ENCODE measurements at regions not wholly inside any gene's neighbourhood (a gene's known extent, or its start where the extent isn't known, plus 50 kb on each side); places are given as distances from the start of the nearest gene placed in this dataset.

DNA sequence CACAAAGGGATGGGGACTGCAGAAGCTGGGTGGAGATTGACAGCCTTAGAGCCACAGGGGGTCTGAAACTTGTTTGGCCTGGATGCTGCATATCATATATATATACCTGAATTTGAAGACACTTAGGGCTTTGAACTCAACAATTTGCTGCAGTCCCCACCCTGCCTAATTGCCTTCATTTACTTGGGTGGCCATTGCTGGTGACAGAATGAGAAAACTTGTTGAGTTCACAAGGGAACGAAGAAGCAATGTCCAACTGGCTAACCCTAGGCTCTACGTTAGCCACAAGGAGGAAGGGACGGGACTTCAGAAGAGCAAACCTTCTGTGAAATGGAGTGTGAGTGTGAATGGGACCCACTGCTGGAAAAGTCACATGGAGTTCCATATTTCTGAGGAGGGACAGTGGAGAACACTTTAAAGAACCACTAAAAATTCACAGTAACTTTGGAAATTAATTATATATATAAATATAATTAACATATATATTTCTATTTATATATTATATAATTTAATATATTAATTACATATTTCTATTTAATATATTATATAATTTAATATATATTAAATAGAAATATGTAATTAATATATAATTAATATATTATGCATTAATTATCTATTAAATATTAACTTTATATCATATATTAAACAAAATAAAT lies 215.3 kb upstream of the SOX9 start:
- Histone ChIP-seq H3K4me1 (no peaks in the 10 kb centered on the region), H3K36me3 (no peaks in the 10 kb centered on the region), H3K9me3 (no peaks in the 10 kb centered on the region), H3K27ac (no peak overlapping the region), H3K4me3 (no peak overlapping the region), H3K27me3 (no peaks in the 10 kb centered on the region)
- no peak for DNase-seq (ENCODE audit: low spot score in 2 of 2)
- WGBS: 93% methylated on average over 3 of the region's 3 CpGs
- no peak for TF ChIP-seq POLR2AphosphoS5 (IDR thresholded peaks at IDR 0.05)
- TF ChIP-seq, protein P1, sequence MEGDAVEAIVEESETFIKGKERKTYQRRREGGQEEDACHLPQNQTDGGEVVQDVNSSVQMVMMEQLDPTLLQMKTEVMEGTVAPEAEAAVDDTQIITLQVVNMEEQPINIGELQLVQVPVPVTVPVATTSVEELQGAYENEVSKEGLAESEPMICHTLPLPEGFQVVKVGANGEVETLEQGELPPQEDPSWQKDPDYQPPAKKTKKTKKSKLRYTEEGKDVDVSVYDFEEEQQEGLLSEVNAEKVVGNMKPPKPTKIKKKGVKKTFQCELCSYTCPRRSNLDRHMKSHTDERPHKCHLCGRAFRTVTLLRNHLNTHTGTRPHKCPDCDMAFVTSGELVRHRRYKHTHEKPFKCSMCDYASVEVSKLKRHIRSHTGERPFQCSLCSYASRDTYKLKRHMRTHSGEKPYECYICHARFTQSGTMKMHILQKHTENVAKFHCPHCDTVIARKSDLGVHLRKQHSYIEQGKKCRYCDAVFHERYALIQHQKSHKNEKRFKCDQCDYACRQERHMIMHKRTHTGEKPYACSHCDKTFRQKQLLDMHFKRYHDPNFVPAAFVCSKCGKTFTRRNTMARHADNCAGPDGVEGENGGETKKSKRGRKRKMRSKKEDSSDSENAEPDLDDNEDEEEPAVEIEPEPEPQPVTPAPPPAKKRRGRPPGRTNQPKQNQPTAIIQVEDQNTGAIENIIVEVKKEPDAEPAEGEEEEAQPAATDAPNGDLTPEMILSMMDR (IDR thresholded peaks at IDR 0.05): no peak
- no peak for TF ChIP-seq EP300 (IDR thresholded peaks at IDR 0.05)
- no peak for TF ChIP-seq POLR2A (IDR thresholded peaks at IDR 0.05)

DNA sequence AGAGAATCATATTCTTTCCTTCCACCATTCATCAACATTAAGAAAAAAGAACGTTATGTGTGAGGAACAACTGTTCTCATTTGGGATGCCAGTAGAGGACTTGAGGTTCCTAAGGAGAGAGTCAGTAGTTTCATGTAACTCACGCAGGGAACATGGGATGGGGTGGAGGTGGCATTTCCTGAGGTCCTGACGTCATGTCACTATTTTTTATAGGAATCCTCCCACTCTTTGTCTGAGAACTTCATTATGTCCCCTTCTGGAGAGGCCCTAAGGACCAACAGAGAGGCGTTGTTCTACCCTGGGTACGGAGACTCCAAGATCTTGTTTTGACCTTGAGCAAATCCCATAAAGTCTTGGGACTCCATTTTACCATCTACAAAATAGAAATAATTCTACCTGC lies 211.7 kb upstream of the SOX9 start:
- no peaks in the 10 kb centered on the region for H3K4me1 ChIP-seq
- 90% methylated on average over 5 of the region's 5 CpGs for WGBS
- no peak overlapping the region for H3K4me3 ChIP-seq
- no peaks in the 10 kb centered on the region for H3K9me3 ChIP-seq
- no peak for DNase-seq (ENCODE audit: low spot score in 2 of 2)
- no peak overlapping the region for H3K27ac ChIP-seq
- no peaks in the 10 kb centered on the region for H3K27me3 ChIP-seq
- H3K36me3 ChIP-seq: no peaks in the 10 kb centered on the region
- TF ChIP-seq POLR2AphosphoS5 (IDR thresholded peaks at IDR 0.05) (no peak), POLR2A (IDR thresholded peaks at IDR 0.05) (no peak), EP300 (IDR thresholded peaks at IDR 0.05) (no peak)
- TF ChIP-seq, protein P1 (IDR thresholded peaks at IDR 0.05): no peak

DNA sequence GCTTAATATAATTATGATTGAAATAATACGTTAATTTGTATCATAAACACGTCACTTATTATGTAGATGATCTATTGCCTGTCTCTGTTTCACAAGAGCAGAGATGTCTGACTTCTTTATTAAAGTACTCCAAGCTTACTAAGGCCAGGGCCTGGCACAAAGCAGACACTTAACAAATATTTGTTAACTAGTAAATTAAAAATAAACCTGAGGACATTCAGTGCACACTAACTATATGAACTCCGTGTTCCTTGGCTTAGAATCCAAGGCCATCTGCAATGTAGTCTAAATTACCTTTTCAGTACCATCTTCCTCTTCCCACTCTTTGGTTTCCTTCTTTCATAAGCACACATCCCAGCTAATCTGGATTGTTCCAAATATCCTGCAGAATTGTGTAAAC lies 210.8 kb upstream of the SOX9 start:
- Histone ChIP-seq H3K27me3 (no peaks in the 10 kb centered on the region), H3K27ac (no peak overlapping the region), H3K4me1 (no peaks in the 10 kb centered on the region), H3K9me3 (no peaks in the 10 kb centered on the region), H3K36me3 (no peaks in the 10 kb centered on the region), H3K4me3 (no peak overlapping the region)
- TF ChIP-seq EP300 (IDR thresholded peaks at IDR 0.05) (no peak), POLR2A (IDR thresholded peaks at IDR 0.05) (no peak), POLR2AphosphoS5 (IDR thresholded peaks at IDR 0.05) (no peak)
- TF ChIP-seq, protein P1 (IDR thresholded peaks at IDR 0.05): no peak
- no peak for DNase-seq (ENCODE audit: low spot score in 2 of 2)
- 67% methylated on average over 3 of the region's 3 CpGs for WGBS

DNA sequence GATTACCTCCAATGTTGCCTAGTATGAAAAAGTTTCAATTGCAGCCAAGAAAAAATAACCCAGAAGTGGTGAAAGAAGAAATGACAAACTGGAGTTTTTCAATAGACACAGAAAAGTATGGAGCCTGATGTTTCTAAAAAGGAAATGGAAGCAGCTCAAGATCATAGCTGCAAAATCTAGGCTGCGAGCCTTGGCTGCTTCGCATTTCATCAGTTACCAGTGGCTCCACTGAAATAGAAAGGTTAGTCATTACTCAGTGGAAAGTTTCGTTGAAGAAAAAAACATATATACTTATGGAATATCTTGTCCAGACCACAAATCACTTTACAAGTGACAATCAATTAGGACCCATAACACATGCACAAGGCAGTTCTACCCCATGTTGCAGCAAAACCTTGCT lies 206.8 kb upstream of the SOX9 start:
- H3K36me3 ChIP-seq: no peaks in the 10 kb centered on the region
- 80% methylated on average over 3 of the region's 3 CpGs for WGBS
- H3K9me3 ChIP-seq: no peaks in the 10 kb centered on the region
- no peaks in the 10 kb centered on the region for H3K4me1 ChIP-seq
- no peak overlapping the region for H3K4me3 ChIP-seq
- TF ChIP-seq POLR2AphosphoS5 (IDR thresholded peaks at IDR 0.05): no peak
- TF ChIP-seq, protein P1 (IDR thresholded peaks at IDR 0.05): no peak
- DNase-seq (ENCODE audit: low spot score in 2 of 2): no peak
- no peaks in the 10 kb centered on the region for H3K27me3 ChIP-seq
- H3K27ac ChIP-seq: no peak overlapping the region

DNA sequence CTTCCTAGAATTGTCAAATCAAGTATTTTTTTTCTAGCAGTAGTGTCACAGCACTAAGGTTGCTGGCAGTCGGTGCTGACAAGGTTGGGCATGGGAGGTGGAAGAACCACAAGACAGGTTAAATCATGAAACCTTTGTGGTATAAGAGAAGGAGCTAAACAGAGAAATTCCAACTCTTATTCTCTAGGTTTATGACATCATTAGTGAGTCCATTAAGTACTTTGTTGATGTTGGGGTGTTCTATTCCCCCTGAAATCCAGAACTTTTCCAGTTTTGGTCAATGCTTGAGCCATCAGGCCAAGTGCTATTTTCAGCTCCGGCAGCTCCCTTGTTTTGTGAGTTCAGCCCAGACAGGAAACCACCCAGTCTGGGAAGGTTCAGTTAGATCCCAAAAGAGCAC lies 206.0 kb upstream of the SOX9 start:
- no peak for DNase-seq (ENCODE audit: low spot score in 2 of 2)
- TF ChIP-seq EP300 (IDR thresholded peaks at IDR 0.05) (no peak), POLR2A (IDR thresholded peaks at IDR 0.05) (no peak), POLR2AphosphoS5 (IDR thresholded peaks at IDR 0.05) (no peak)
- TF ChIP-seq, protein P1 (IDR thresholded peaks at IDR 0.05): no peak
- Histone ChIP-seq H3K4me3 (no peak overlapping the region), H3K4me1 (no peaks in the 10 kb centered on the region), H3K27me3 (no peaks in the 10 kb centered on the region), H3K9me3 (no peaks in the 10 kb centered on the region), H3K36me3 (no peaks in the 10 kb centered on the region), H3K27ac (no peak overlapping the region)
- WGBS: 45% methylated on average over 2 of the region's 2 CpGs
